ENCODE measurements at regions not wholly inside any gene's neighbourhood (a gene's known extent, or its start where the extent isn't known, plus 50 kb on each side); places are given as distances from the start of the nearest gene placed in this dataset.

DNA sequence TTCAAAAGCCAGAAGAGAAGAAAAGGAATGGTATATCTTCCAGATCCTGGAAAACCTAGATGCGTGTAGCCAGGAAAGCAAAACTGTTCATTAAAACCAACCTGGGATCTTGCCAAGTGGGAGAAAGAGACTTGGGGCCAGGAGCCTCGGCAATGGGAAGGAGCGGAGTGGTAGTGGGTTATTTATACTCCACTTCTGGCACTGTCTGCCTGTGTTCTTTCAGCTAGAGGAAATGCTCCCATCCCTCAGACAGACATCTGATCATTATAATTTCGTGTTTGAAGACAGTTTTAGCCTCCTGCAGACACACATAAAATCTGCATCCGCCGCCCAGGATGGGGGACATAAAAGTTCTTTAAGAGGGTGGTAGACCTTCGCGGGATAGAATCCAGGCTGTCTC is 421.6 kb downstream of the RPS24 start:
- H3K4me3 ChIP-seq (ENCODE audit: control extremely low read depth in 1 of 5, extremely low read depth in 1 of 5, insufficient read depth in 1 of 5, low read depth in 2 of 5, low read length in 4 of 5): no peak overlapping the region
- H4K20me1 ChIP-seq (ENCODE audit: control insufficient read depth, insufficient read depth, low read length, poor library complexity, severe bottlenecking): no peaks in the 10 kb centered on the region
- H3K9me3 ChIP-seq (ENCODE audit: control extremely low read depth in 1 of 3, control insufficient read depth in 2 of 3, insufficient read depth in 1 of 3, low read length in 2 of 3): no peaks in the 10 kb centered on the region
- intact Hi-C loops (cut with micrococcal nuclease): no loop called here
- Mint-ChIP-seq H3K4me1 (no peaks in the 10 kb centered on the region), H3K27ac (no peak overlapping the region), H3K27me3 (peaks cover 3% of the 10 kb centered on the region), H3K4me3 (no peak overlapping the region), H3K9me3 (ENCODE audit: insufficient read depth) (no peaks in the 10 kb centered on the region)
- DNase-seq: no peak
- no peak overlapping the region for H3K9ac ChIP-seq (ENCODE audit: low read length)
- H3K79me2 ChIP-seq (ENCODE audit: control insufficient read depth, insufficient read depth, low read length): no peaks in the 10 kb centered on the region
- no peak for ATAC-seq (ENCODE audit: low read depth)
- no peak for TF ChIP-seq CTCF (IDR thresholded peaks at IDR 0.05)
- TF ChIP-seq EZH2 (IDR thresholded peaks at IDR 0.05; ENCODE audit: borderline replicate concordance, insufficient read depth, low read depth, low read length, poor library complexity, severe bottlenecking): no peak
- no peaks in the 10 kb centered on the region for H3K4me1 ChIP-seq (ENCODE audit: control insufficient read depth in 2 of 2, insufficient read depth in 2 of 2, low read length in 2 of 2)
- no peak overlapping the region for H3K27ac ChIP-seq (ENCODE audit: low read length in 2 of 2)
- ChIA-PET CTCF (no interaction called here), POLR2A (no interaction called here)
- H3K36me3 ChIP-seq (replicated peaks in 1 of 2; ENCODE audit: control extremely low read depth in 1 of 2, control insufficient read depth in 1 of 2, extremely low read depth in 1 of 2, insufficient read depth in 2 of 2, low read length in 1 of 2): no peaks in the 10 kb centered on the region
- H2AFZ ChIP-seq (ENCODE audit: insufficient read depth, low read depth, low read length, poor library complexity, severe bottlenecking): no peak overlapping the region
- peaks cover 0 to 8% (median 0%) of the 10 kb centered on the region in 4 experiments for H3K27me3 ChIP-seq (replicated peaks in 1 of 4; ENCODE audit: control extremely low read depth in 1 of 4, control insufficient read depth in 3 of 4, insufficient read depth in 4 of 4, low read length in 3 of 4)
- no peak overlapping the region for H3K4me2 ChIP-seq (replicated peaks; ENCODE audit: low read depth, low read length, poor library complexity, severe bottlenecking)
- 100% methylated on average over 3 of the region's 8 CpGs for WGBS (ENCODE audit: insufficient coverage)

DNA sequence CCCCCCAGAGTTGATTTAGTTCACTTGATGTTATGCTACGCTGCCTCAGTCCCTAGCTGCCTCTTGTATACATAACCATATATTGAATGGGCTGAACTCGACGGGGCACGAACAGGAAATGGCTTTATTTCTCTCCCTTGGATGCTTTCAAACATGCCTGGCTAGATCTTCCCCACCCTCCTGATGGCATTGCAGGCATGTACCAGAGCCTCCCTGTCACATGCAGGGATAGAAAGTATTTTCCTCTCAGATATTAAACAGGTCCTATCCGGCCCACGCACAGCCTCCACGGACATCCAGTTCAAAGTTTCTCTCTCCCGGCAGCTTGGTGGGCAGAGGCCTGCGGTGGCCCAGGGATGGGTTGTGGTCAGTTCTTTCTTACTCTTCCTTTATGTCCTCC is 422.1 kb downstream of the RPS24 start:
- H3K4me1 Mint-ChIP-seq: no peaks in the 10 kb centered on the region
- Histone ChIP-seq H3K36me3 (replicated peaks in 1 of 2; ENCODE audit: control extremely low read depth in 1 of 2, control insufficient read depth in 1 of 2, extremely low read depth in 1 of 2, insufficient read depth in 2 of 2, low read length in 1 of 2) (no peaks in the 10 kb centered on the region), H4K20me1 (ENCODE audit: control insufficient read depth, insufficient read depth, low read length, poor library complexity, severe bottlenecking) (no peaks in the 10 kb centered on the region), H3K27ac (ENCODE audit: low read length in 2 of 2) (no peak overlapping the region), H3K9me3 (ENCODE audit: control extremely low read depth in 1 of 3, control insufficient read depth in 2 of 3, insufficient read depth in 1 of 3, low read length in 2 of 3) (no peaks in the 10 kb centered on the region), H3K4me3 (ENCODE audit: control extremely low read depth in 1 of 5, extremely low read depth in 1 of 5, insufficient read depth in 1 of 5, low read depth in 2 of 5, low read length in 4 of 5) (no peak overlapping the region), H3K79me2 (ENCODE audit: control insufficient read depth, insufficient read depth, low read length) (no peaks in the 10 kb centered on the region), H3K4me1 (ENCODE audit: control insufficient read depth in 2 of 2, insufficient read depth in 2 of 2, low read length in 2 of 2) (no peaks in the 10 kb centered on the region), H3K4me2 (replicated peaks; ENCODE audit: low read depth, low read length, poor library complexity, severe bottlenecking) (no peak overlapping the region), H3K27me3 (replicated peaks in 1 of 4; ENCODE audit: control extremely low read depth in 1 of 4, control insufficient read depth in 3 of 4, insufficient read depth in 4 of 4, low read length in 3 of 4) (peaks cover 0 to 8% (median 0%) of the 10 kb centered on the region in 4 experiments), H3K9ac (ENCODE audit: low read length) (no peak overlapping the region), H2AFZ (ENCODE audit: insufficient read depth, low read depth, low read length, poor library complexity, severe bottlenecking) (no peak overlapping the region)
- WGBS (ENCODE audit: insufficient coverage): 84% methylated on average over 5 of the region's 9 CpGs
- no peak overlapping the region for H3K4me3 Mint-ChIP-seq
- ATAC-seq (ENCODE audit: low read depth): no peak
- TF ChIP-seq EZH2 (IDR thresholded peaks at IDR 0.05; ENCODE audit: borderline replicate concordance, insufficient read depth, low read depth, low read length, poor library complexity, severe bottlenecking) (no peak), CTCF (IDR thresholded peaks at IDR 0.05) (no peak)
- peaks cover 3% of the 10 kb centered on the region for H3K27me3 Mint-ChIP-seq
- H3K27ac Mint-ChIP-seq: no peak overlapping the region
- no peaks in the 10 kb centered on the region for H3K9me3 Mint-ChIP-seq (ENCODE audit: insufficient read depth)
- intact Hi-C loops (cut with micrococcal nuclease): no loop called here
- CTCF ChIA-PET: no interaction called here
- POLR2A ChIA-PET: no interaction called here
- no peak for DNase-seq
